Adipocyte (in vitro differentiated cells): ENCODE measurements at regions not wholly inside any gene's neighbourhood (a gene's known extent, or its start where the extent isn't known, plus 50 kb on each side); places are given as distances from the start of the nearest gene placed in this dataset.

ENCODE experiments used
- DNase-seq: peaks from one replicate; pipeline ENCODE4 v3.0.0-alpha.2; 2015; ENCODE audit warnings: low read depth
- H3K27me3 ChIP-seq: replicated peaks from 2 replicates; pipeline ENCODE4 v1.7.0; 2013; ENCODE audit warnings: mild to moderate bottlenecking, low read length, moderate library complexity; ENCODE audit not compliant: control insufficient read depth, insufficient read depth
- H3K36me3 ChIP-seq: 2 replicates; pipeline ENCODE4 v1.7.0; 2013; ENCODE audit warnings: low read length, mild to moderate bottlenecking, moderate library complexity; ENCODE audit not compliant: control insufficient read depth, insufficient read depth, severe bottlenecking
- H3K4me1 ChIP-seq: 2 replicates; pipeline ENCODE4 v1.7.0; 2013; ENCODE audit warnings: mild to moderate bottlenecking, low read length, moderate library complexity; ENCODE audit not compliant: control insufficient read depth, insufficient read depth
- H3K4me3 ChIP-seq: 2 replicates; pipeline ENCODE4 v1.7.0; 2013; ENCODE audit warnings: mild to moderate bottlenecking, low read length, moderate library complexity
- H3K9ac ChIP-seq: 2 replicates; pipeline ENCODE4 v1.7.0; 2013; ENCODE audit warnings: mild to moderate bottlenecking, low read length, moderate library complexity
- H3K9me3 ChIP-seq: 2 replicates; pipeline ENCODE4 v1.7.0; 2013; ENCODE audit warnings: mild to moderate bottlenecking, low read length, moderate library complexity; ENCODE audit not compliant: control insufficient read depth

DNA sequence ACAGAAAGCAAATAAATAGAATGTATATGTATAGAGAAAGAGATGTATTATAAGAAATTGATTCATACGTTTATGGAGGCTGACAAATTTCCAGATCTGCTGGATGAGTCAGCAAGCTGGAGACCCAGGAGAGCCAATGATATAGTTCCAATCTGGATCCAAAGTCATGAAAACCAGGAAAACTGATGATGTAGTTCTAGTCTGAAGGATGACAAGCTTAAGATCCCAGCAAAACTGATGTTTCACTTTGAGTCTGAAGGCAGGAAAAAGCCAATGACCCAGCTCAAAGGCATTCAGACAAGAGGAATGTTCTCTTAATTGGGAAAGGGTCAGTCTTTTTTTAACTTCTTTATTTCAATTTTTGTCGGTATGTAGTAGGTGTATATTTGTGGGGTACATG, 102.6 kb downstream of the LHFPL1 start:
- H3K27me3 ChIP-seq: peaks cover under 1% of the 10 kb centered on the region
- no peak overlapping the region for H3K4me3 ChIP-seq
- no peaks in the 10 kb centered on the region for H3K4me1 ChIP-seq
- H3K36me3 ChIP-seq: no peaks in the 10 kb centered on the region
- peaks cover 19% of the 10 kb centered on the region for H3K9me3 ChIP-seq
- H3K9ac ChIP-seq: no peak overlapping the region
- DNase-seq: peak; percentile 15

DNA sequence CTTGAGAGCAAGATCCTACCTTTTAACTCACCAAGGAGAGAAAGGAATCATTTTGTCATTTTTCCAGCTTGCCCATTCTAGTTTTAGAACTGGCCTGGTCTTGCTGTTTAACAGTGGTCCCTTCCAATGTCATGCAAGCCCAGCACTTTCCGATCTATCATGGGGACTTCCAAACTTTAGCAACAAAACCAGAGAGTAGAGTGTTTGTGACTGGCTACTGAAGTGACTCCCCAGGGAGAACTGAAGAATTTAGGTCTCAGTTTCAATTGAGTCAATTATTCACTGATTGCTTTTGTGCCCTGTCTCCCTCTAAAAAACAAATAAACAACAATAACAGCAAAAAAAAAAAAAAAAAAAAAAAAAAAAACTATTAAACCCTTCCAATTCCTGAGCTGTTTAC, 108.3 kb downstream of the LHFPL1 start:
- no peak for DNase-seq
- Histone ChIP-seq H3K4me3 (no peak overlapping the region), H3K4me1 (no peaks in the 10 kb centered on the region), H3K36me3 (no peaks in the 10 kb centered on the region), H3K27me3 (peaks cover 7% of the 10 kb centered on the region), H3K9me3 (peaks cover 6% of the 10 kb centered on the region), H3K9ac (no peak overlapping the region)

DNA sequence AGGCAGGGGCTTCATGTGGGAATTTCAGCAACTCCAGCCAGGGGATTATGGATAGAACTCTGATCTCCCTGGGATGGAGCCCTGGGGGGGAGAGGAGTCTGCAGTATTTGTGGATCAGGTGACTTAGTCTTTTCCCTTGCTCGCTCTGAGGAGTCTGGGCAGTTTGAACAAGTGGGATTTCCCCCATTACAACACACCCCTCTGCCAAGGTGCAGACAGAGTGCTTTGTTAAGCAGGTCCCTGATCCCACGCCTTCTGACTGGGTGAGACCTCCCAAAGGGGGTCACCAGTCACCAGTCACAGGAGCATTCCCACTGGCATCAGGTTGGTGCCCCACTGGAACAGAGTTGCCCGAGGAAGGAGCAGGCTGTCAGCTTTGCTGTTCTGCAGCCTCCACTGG, 123.9 kb downstream of the LHFPL1 start:
- no peaks in the 10 kb centered on the region for H3K36me3 ChIP-seq
- no peak overlapping the region for H3K9ac ChIP-seq
- H3K4me1 ChIP-seq: no peaks in the 10 kb centered on the region
- no peak overlapping the region for H3K4me3 ChIP-seq
- H3K27me3 ChIP-seq: peaks cover 22% of the 10 kb centered on the region
- H3K9me3 ChIP-seq: peaks cover 12% of the 10 kb centered on the region
- no peak for DNase-seq

DNA sequence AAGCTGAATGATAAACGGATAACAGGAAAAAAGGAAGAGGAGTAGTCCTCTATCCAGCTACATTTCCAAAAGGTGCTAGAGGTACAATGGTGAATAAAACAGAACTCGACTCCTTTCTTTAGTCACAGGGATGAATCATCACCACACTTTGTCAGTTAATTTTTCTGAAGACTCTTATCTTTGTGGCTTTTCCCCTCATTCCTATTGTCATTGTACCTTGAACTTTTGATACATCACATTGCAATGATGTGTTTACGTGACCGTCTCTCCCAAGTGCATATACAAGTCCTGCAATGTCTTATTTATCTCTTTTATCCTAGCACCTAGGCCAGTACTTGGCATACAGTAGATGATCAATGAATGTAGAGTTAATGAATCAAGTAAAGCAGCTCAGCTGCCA, 134.7 kb downstream of the LHFPL1 start:
- no peak overlapping the region for H3K4me3 ChIP-seq
- no peaks in the 10 kb centered on the region for H3K36me3 ChIP-seq
- no peak overlapping the region for H3K9ac ChIP-seq
- H3K9me3 ChIP-seq: no peaks in the 10 kb centered on the region
- DNase-seq: no peak
- H3K27me3 ChIP-seq: peaks cover 3% of the 10 kb centered on the region
- H3K4me1 ChIP-seq: no peaks in the 10 kb centered on the region

DNA sequence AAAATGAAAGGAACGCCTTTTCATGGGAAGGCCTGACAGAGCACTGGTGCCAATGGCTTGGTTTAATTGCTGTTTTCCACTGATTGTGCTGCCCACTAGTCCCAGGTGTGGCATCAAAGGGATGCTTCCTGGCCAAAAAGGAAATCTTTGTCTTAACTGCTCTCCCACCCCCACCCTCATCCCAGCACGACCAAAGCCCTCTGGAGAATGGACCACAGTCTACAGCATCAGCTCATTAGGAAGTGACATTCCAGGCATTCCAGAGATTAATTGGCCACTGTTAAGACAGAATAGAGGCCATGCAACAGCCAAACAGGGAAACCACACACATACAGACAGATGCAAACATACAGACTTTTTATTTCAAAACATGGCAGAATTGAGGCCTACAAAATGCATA, 143.2 kb downstream of the LHFPL1 start:
- Histone ChIP-seq H3K36me3 (no peaks in the 10 kb centered on the region), H3K27me3 (peaks cover 15% of the 10 kb centered on the region), H3K9ac (no peak overlapping the region), H3K4me1 (no peaks in the 10 kb centered on the region), H3K9me3 (no peaks in the 10 kb centered on the region), H3K4me3 (no peak overlapping the region)
- no peak for DNase-seq

DNA sequence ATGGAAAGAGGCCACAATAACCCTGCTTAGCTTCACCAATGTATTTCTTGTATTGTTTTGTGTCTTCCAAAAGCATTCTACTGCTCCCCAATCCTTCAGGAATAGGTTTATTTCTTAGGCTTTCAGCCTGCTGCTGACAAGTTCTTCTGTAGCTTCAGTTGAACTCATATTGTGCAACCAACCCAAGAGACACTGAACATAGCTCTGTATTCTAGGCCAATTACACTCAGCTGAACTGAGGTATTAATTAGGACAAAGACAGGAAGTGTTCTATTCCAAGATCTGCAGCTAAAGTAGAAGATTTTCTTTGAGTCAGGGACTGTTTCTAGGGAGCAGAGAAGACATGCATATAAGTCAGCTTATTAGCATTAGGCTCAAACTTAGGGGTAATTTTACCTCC, 151.8 kb downstream of the LHFPL1 start:
- peak; percentile 36 for DNase-seq
- Histone ChIP-seq H3K27me3 (peaks cover 5% of the 10 kb centered on the region), H3K4me1 (no peaks in the 10 kb centered on the region), H3K9ac (no peak overlapping the region), H3K9me3 (peaks cover 25% of the 10 kb centered on the region), H3K36me3 (no peaks in the 10 kb centered on the region), H3K4me3 (no peak overlapping the region)

DNA sequence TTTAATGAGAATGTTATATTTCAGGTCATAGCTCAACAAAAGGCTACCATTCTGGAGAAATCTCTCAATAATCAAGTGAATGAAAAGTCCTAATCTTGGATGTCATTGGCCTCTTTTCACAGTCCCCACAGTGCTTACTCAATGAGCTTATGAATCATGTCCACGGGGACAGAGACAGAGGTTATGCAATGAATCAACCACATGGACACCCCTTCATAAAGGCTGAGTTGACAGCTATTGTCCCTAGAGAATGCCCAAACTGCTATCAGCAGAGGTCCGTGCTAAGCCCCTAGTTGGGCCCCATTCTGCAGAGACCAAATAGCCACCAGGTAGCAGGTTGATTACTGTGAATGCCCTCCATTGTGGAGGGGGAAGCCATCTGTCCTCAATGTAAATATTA, 158.1 kb downstream of the LHFPL1 start:
- no peaks in the 10 kb centered on the region for H3K36me3 ChIP-seq
- DNase-seq: no peak
- H3K9ac ChIP-seq: no peak overlapping the region
- peaks cover 31% of the 10 kb centered on the region for H3K9me3 ChIP-seq
- H3K27me3 ChIP-seq: peaks cover 29% of the 10 kb centered on the region
- H3K4me3 ChIP-seq: no peak overlapping the region
- H3K4me1 ChIP-seq: no peaks in the 10 kb centered on the region

DNA sequence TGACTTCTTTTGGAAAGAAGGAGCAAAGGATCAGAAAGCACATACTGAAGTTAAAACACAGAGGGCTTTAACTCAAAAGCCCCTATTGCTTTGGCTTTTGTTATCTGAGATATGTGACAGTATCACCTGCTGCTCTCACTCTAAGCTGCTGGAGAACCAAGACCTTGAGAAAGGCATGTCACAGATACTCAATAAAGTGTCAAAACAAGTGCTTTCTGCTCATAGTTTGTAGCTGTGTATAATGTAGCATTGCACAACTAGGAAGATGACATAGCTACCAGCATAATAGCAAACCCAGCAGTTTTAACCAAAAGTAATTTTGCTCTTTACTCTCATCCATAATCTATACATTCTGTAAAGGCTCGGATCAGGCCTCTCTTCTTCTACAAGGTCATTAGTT, 159.6 kb downstream of the LHFPL1 start:
- no peaks in the 10 kb centered on the region for H3K4me1 ChIP-seq
- H3K27me3 ChIP-seq: peaks cover 25% of the 10 kb centered on the region
- no peak overlapping the region for H3K4me3 ChIP-seq
- DNase-seq: no peak
- H3K36me3 ChIP-seq: no peaks in the 10 kb centered on the region
- H3K9me3 ChIP-seq: peaks cover 29% of the 10 kb centered on the region
- no peak overlapping the region for H3K9ac ChIP-seq

DNA sequence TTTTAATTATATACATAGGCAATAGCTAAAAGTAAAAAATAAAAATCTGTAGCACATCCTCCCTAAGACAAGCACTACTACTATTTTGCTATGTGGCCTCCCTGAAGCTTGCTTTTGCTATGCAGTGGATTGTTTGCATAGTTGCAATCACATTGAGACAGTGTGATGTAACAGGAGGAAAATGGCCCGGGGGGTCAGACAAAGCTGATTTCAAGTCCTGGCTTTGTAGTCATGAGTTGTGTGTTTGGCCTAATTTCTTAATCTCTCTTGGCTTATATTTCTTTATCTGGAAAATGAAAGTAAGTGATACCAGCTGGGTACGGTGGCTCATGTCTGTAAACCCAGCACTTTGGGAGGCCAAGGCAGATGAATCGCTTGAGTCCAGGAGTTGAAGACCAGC, 166.6 kb downstream of the LHFPL1 start:
- DNase-seq: peak; percentile 85
- H3K4me1 ChIP-seq: no peaks in the 10 kb centered on the region
- peaks cover 1% of the 10 kb centered on the region for H3K27me3 ChIP-seq
- no peak overlapping the region for H3K4me3 ChIP-seq
- no peak overlapping the region for H3K9ac ChIP-seq
- H3K36me3 ChIP-seq: no peaks in the 10 kb centered on the region
- peaks cover 52% of the 10 kb centered on the region for H3K9me3 ChIP-seq

DNA sequence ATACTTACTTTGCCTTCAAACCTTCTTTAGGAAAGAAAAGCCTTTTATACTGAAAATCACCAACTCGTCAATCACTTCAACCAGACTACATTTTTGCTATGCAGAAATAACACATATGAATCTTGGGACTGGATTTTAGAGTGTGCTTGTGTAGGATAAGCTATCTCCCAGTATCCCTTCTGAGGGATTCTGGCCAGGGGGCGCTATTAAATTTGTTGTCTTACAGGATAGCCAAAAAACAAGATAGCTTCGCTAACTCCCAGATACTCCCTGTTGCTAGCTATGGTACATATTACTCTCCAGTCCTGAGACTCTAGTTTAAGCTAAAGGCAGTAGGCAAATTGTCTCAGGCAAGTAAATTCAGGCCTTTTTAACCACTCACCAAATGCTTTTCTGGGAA, 167.2 kb downstream of the LHFPL1 start:
- DNase-seq: peak; percentile 15
- Histone ChIP-seq H3K4me3 (no peak overlapping the region), H3K27me3 (no peaks in the 10 kb centered on the region), H3K36me3 (no peaks in the 10 kb centered on the region), H3K9ac (no peak overlapping the region), H3K9me3 (peaks cover 52% of the 10 kb centered on the region), H3K4me1 (no peaks in the 10 kb centered on the region)

DNA sequence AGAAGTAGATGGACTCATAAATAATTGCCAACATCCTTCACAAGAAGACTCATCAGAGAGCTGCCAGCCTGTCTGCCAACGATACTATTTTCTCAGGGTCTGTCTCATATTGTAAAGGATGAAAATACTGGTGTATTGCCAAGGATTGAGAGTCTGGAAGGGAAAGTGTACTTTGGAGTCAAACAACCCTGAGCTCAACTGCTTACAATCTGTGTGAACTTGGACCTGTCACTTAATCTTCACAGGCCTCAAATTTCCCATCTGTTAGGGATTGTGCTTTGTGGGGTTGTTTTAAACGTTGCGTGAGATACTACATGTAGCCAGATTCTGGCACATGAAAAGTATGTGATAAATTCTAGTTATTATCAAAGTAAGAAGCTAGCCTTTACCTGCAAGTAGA, 169.1 kb downstream of the LHFPL1 start:
- H3K4me1 ChIP-seq: no peaks in the 10 kb centered on the region
- H3K4me3 ChIP-seq: no peak overlapping the region
- H3K36me3 ChIP-seq: no peaks in the 10 kb centered on the region
- no peaks in the 10 kb centered on the region for H3K27me3 ChIP-seq
- peaks cover 41% of the 10 kb centered on the region for H3K9me3 ChIP-seq
- H3K9ac ChIP-seq: no peak overlapping the region
- no peak for DNase-seq

DNA sequence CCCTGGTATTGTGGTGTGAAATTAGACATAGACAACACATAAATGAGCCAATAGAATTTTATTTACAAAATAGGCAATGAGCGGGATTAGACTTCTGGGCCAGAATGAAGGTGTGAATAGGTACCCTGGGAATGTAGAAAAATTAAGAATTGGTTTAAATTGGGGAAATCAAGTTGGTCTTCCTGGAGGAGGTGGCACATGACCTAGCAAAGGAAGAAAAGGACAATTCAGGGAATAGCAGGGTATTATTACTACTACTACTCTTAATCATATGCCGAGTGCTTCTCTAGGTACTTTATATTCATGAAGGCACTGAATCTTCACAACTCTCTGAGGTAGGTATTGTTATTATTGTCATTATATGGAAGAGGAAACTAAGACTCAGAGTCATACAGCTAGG, 202.1 kb downstream of the LHFPL1 start:
- H3K36me3 ChIP-seq: no peaks in the 10 kb centered on the region
- H3K27me3 ChIP-seq: peaks cover 8% of the 10 kb centered on the region
- H3K9ac ChIP-seq: no peak overlapping the region
- DNase-seq: no peak
- no peaks in the 10 kb centered on the region for H3K4me1 ChIP-seq
- peaks cover 31% of the 10 kb centered on the region for H3K9me3 ChIP-seq
- H3K4me3 ChIP-seq: no peak overlapping the region
